ENCODE measurements at regions not wholly inside any gene's neighbourhood (a gene's known extent, or its start where the extent isn't known, plus 50 kb on each side); places are given as distances from the start of the nearest gene placed in this dataset.
A peak's percentile ranks its signal among the peaks of the same experiment; 100 is the strongest.

- TF ChIP-seq CTCF (IDR thresholded peaks at IDR 0.05) (peak in 3 of 4 donors; percentile 8 to 23 (median 20)), POLR2A (IDR thresholded peaks at IDR 0.05) (no peak)
Observed at GRCh38 chr4:103994059-103994458, 274.3 kb upstream of the TACR3 start.
